GM18511 (cell line): ENCODE measurements at regions not wholly inside any gene's neighbourhood (a gene's known extent, or its start where the extent isn't known, plus 50 kb on each side); places are given as distances from the start of the nearest gene placed in this dataset.
"Not testable (repeated sequence)": the region's sequence is repeated elsewhere in the genome, so short reads cannot be mapped to it uniquely, and the experiment has no call there.

Experiments used
- ATAC-seq: cut with Tn5 transposase; IDR thresholded peaks from one replicate; pipeline ENCODE4 v1.9.1; 2021; ENCODE audit warnings: mild to moderate bottlenecking, moderate library complexity; ENCODE audit not compliant: unreplicated experiment

DNA sequence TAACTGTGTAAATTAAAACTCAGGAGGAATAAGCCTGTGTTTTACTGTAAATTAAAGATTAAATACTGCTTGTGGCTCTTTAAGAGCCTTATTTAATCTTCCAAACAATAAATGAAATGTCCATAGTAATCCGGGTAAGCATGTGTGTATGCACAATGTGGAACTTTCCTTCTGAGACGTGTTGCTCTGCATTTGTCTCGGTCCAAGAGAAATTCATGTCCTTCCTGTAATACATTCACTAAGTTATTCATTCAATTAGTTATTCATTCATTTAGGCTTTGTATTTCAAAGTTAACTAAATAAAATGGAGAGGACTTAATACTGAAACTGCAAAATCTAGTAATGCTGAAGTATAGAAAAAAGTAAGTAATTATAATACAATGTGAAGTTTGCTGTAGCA lies 2728.8 kb downstream of the PCDH7 start:
- no peak for ATAC-seq

DNA sequence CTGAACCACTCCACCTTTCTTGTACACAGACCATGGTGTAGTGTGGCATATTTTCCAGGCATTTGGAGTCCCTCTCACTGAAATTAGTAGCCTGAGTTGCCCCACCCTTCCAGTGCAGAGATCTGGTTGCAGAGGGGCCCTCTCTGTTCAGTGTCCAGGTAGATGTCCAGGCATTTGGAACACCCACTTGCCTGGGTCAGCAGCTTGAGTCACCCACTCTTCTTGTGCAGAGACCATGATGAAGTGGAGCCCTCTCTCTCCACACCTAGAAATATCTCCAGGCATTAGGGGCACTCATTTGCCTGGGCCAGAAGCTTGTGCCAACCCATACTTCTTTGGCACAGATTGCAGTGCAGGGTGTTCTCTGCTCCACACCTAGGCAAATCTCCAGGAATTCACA lies 2733.3 kb downstream of the PCDH7 start:
- ATAC-seq = no peak

- no peak for ATAC-seq
These were observed 2733.7 kb downstream of the PCDH7 start for GRCh38 chr4:33453916-33454315.

- ATAC-seq = no peak
These were observed 2745.4 kb downstream of the PCDH7 start for GRCh38 chr4:33465565-33465964.

DNA sequence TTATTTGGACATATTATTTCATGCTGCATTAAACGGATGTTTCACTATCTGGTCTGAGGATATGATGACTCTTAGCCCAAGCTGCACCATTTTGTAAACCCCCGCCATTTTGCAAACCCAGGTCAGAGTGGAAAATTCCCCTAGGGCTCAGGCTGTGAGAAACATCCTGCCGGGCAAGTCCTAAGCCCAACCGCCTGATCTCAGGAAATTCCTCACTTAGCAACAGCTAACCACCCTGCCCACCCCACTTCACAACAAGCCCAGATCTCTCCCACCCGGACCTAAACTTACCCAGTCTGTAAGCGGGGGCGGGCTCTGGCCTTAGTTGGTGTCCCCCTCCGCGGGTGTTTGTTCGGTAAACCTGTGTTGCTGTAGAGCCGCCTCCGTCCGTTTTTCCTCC lies 2747.1 kb downstream of the PCDH7 start:
- ATAC-seq = no peak

- ATAC-seq = no peak
These were observed 2750.6 kb downstream of the PCDH7 start for GRCh38 chr4:33470805-33471204.

GRCh38 chr4:33477715-33478114 lies 2757.5 kb downstream of the PCDH7 start:
- ATAC-seq = no peak

DNA sequence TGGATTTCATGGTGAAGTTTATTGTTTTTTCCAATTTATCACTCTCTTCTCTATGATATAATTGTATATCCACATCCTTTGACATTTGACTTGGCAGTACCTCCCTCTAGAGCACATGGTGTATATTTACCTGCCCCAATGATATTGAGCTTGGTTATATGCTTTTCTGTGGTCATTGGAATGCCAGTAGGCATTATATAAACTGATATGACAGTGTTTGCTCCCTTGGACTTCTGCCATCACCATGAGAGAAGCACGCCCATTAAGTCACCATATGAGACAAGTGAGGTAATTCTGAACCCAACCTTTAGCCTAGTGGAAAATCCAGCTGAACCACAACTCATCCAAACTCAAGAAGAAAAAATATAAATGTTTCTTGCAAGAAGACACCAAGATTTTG lies 2761.5 kb downstream of the ARAP2 start:
- no peak for ATAC-seq

DNA sequence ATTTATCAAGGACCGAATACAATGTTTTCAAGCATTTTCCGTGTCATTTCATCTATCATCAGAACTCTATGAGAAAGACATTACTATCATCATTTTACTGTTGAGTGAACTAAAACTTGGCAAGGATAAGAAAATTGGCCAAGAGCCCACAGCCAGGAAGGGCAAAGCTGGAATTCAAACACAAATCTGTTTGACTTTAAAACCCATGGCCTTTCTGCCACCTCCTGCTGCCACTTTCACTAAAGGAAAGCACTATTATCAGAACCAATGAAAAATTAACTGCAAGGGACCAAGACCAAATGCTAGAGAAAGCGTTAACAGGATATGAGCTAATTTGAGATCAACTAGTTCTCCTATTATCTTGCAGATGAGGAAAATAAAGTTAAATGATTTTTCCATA lies 2759.2 kb downstream of the ARAP2 start:
- ATAC-seq = no peak

- ATAC-seq = no peak
These were observed 2751.1 kb downstream of the ARAP2 start for GRCh38 chr4:33493231-33493630.

- ATAC-seq = no peak
These were observed 2750.2 kb downstream of the ARAP2 start for GRCh38 chr4:33494150-33494549.

DNA sequence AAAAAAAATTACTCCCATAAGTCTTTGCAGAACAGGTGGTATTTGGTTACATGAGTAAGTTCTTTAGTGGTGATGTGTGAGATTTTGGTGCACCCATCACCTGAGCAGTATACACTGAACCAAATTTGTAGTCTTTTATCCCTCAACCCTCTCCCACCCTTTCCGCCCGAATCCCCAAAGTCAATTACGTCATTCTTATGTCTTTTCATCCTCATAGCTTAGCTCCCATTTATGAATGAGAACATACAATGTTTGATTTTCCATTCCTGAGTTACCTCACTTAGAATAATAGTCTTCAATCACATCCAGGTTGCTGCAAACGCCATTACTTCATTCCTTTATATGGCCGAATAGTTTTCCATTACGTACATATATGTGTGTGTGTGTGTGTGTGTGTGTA lies 2742.7 kb downstream of the ARAP2 start:
- not testable (repeated sequence) for ATAC-seq

- ATAC-seq = no peak
These were observed 2731.9 kb downstream of the ARAP2 start for GRCh38 chr4:33512397-33512796.

DNA sequence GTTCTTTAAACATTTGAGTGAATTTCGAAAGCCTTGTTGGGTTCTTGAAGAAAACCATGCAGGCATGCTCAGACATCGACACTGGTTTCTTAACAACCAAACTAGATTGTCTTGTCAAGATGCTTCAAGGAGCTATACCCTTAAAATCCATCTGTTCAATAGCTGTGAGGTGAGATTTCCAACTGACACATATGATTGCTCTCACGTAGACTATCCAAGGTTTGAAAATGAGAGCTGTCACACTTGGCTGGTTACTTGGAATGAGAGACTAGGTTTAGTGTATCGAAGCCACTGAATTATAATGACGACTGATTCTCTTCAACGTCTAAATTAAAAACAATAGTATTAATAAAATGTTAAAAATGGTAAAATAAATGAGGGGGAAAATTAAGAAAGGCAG lies 2725.5 kb downstream of the ARAP2 start:
- no peak for ATAC-seq

GRCh38 chr4:33532821-33533220 lies 2711.5 kb downstream of the ARAP2 start:
- ATAC-seq = no peak

DNA sequence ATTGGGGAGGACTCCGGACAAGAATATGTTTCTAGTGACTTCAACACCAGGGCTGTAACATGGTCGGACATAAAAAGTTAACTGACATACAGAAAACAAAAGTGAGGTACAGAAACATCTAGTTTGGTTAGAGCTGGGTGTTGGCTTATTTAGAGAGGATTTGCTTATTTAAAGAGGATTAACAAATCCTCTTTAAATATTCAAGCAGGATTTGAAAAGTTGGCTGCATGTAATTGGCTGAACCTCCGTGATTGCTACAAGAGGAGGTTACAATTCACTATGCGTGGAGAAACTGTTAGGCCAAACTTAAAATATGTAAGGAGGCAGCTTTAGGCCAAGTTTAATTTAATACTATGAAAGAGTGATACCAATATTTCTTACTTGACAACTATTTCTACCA lies 2707.4 kb downstream of the ARAP2 start:
- ATAC-seq = no peak

- no peak for ATAC-seq
These were observed 2706.8 kb downstream of the ARAP2 start for GRCh38 chr4:33537527-33537926.

- ATAC-seq = no peak
These were observed 2700.3 kb downstream of the ARAP2 start for GRCh38 chr4:33543941-33544450.

DNA sequence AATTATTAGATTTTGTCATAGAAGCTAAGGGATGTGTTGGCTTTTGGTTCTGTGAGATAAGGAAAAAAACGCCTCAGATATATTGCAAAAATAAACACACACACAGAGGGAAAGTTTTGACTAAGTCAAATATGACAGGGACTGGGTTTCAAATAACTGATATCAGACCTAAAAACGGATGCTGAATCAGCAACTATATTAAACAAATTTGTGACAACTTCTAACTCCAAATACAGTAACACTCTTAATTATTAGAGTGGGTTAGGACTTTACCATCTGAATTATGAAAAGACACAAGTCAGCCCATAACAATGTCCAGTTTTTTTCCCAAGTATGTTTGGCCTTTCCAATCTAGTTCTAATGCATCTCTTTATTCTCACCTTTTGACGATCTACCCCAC lies 2693.1 kb downstream of the ARAP2 start:
- ATAC-seq = no peak

GRCh38 chr4:33561259-33561658 lies 2683.1 kb downstream of the ARAP2 start:
- no peak for ATAC-seq

GRCh38 chr4:33566649-33567048 lies 2677.7 kb downstream of the ARAP2 start:
- ATAC-seq = no peak

DNA sequence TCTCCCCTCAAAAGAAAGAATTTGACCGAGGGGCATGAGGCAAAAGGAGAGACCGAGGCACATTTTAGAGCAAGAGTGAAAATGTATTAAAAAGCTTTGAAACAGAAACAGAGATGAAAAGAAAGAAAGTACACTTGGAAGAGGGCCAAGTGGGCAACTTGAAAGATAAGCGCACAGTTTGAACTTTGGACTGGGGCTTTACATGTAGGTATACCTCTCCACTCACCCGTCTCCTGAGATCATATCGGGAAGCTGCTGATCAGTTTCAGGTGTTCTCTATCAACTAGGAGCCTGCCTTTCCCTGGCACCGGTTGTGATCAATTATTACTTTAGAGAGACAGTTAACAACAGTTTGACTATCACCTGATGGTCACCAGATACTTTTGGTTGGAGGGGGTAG lies 2666.5 kb downstream of the ARAP2 start:
- no peak for ATAC-seq

GRCh38 chr4:33579951-33580350 lies 2664.4 kb downstream of the ARAP2 start:
- no peak for ATAC-seq

GRCh38 chr4:33592701-33593100 lies 2651.6 kb downstream of the ARAP2 start:
- ATAC-seq = no peak
